HG02642 (cell line): ENCODE measurements at regions not wholly inside any gene's neighbourhood (a gene's known extent, or its start where the extent isn't known, plus 50 kb on each side); places are given as distances from the start of the nearest gene placed in this dataset.

ENCODE experiments used
- ATAC-seq: cut with Tn5 transposase; IDR thresholded peaks from one replicate; pipeline ENCODE4 v1.9.1; 2021; ENCODE audit warnings: mild to moderate bottlenecking; ENCODE audit not compliant: unreplicated experiment, poor library complexity

GRCh38 chr12:27178723-27179399 lies 65.2 kb upstream of the STK38L start:
- no peak for ATAC-seq

- ATAC-seq = peak; percentile 92
These were observed 64.5 kb upstream of the STK38L start for GRCh38 chr12:27179400-27180214.

GRCh38 chr12:27180906-27181505 lies 63.1 kb upstream of the STK38L start:
- ATAC-seq = no peak

GRCh38 chr12:27183342-27183741 lies 60.7 kb upstream of the STK38L start:
- no peak for ATAC-seq

- ATAC-seq = peak; percentile 91
These were observed 58.7 kb upstream of the STK38L start for GRCh38 chr12:27185234-27186021.

GRCh38 chr12:27186022-27186839 lies 57.9 kb upstream of the STK38L start:
- no peak for ATAC-seq

GRCh38 chr12:27187697-27188096 lies 56.4 kb upstream of the STK38L start:
- no peak for ATAC-seq

- ATAC-seq = no peak
These were observed 53.3 kb upstream of the STK38L start for GRCh38 chr12:27190761-27191160.

- ATAC-seq = no peak
These were observed 52.6 kb upstream of the STK38L start for GRCh38 chr12:27191531-27191930.

- ATAC-seq = no peak
These were observed 51.8 kb upstream of the STK38L start for GRCh38 chr12:27192118-27192802.

GRCh38 chr12:27193106-27193505 lies 51.0 kb upstream of the STK38L start:
- no peak for ATAC-seq

- ATAC-seq = no peak
These were observed 50.1 kb upstream of the STK38L start for GRCh38 chr12:27193854-27194544.
